Peyer's patch (tissue), 4 donors: ENCODE measurements at regions not wholly inside any gene's neighbourhood (a gene's known extent, or its start where the extent isn't known, plus 50 kb on each side); places are given as distances from the start of the nearest gene placed in this dataset.

ENCODE experiments used
- POLR2A ChIP-seq, 2 donors: fragments of 450-650 bp; IDR thresholded peaks; one replicate each; pipeline ENCODE4 v1.5.1; 2017; ENCODE audit warnings: antibody characterized with exemption in 2 of 2, mild to moderate bottlenecking in 2 of 2, moderate library complexity in 2 of 2
- TF ChIP-seq, protein P1 (sequence below), 6 experiments: fragments of 450-650 bp in 4 of 6; fragments of 200-600 bp in 2 of 6; sonication (generic) in 1 of 6; IDR thresholded peaks; one replicate each; pipeline ENCODE4 v1.5.1; 2017 to 2019; ENCODE audit warnings: antibody characterized with exemption in 6 of 6, mild to moderate bottlenecking in 3 of 6, moderate library complexity in 1 of 6

- no peak for TF ChIP-seq POLR2A (IDR thresholded peaks at IDR 0.05)
- TF ChIP-seq, protein P1, sequence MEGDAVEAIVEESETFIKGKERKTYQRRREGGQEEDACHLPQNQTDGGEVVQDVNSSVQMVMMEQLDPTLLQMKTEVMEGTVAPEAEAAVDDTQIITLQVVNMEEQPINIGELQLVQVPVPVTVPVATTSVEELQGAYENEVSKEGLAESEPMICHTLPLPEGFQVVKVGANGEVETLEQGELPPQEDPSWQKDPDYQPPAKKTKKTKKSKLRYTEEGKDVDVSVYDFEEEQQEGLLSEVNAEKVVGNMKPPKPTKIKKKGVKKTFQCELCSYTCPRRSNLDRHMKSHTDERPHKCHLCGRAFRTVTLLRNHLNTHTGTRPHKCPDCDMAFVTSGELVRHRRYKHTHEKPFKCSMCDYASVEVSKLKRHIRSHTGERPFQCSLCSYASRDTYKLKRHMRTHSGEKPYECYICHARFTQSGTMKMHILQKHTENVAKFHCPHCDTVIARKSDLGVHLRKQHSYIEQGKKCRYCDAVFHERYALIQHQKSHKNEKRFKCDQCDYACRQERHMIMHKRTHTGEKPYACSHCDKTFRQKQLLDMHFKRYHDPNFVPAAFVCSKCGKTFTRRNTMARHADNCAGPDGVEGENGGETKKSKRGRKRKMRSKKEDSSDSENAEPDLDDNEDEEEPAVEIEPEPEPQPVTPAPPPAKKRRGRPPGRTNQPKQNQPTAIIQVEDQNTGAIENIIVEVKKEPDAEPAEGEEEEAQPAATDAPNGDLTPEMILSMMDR (IDR thresholded peaks at IDR 0.05), result no peak
Observed at GRCh38 chr11:109521571-109522086, 99.6 kb downstream of the C11orf87 start.
